HEK293T (cell line): ENCODE measurements at regions not wholly inside any gene's neighbourhood (a gene's known extent, or its start where the extent isn't known, plus 50 kb on each side); places are given as distances from the start of the nearest gene placed in this dataset.

Experiments used
- ARNT ChIP-seq: fragments of 450-650 bp; IDR thresholded peaks from 2 replicates; pipeline ENCODE4 v1.6.1; 2017; ENCODE audit warnings: mild to moderate bottlenecking
- ELF4 ChIP-seq: fragments of 450-650 bp; IDR thresholded peaks from 2 replicates; pipeline ENCODE4 v1.6.1; 2017; ENCODE audit warnings: antibody characterized with exemption
- FOXK2 ChIP-seq: fragments of 450-650 bp; IDR thresholded peaks from 2 replicates; pipeline ENCODE4 v1.6.1; 2016; ENCODE audit warnings: mild to moderate bottlenecking
- FOXM1 ChIP-seq: fragments of 450-650 bp; IDR thresholded peaks from 2 replicates; pipeline ENCODE4 v1.6.1; 2017; ENCODE audit warnings: mild to moderate bottlenecking, borderline replicate concordance
- HDGF ChIP-seq: fragments of 450-650 bp; IDR thresholded peaks from 2 replicates; pipeline ENCODE4 v1.6.1; 2017; ENCODE audit warnings: antibody characterized with exemption, borderline replicate concordance
- LEF1 ChIP-seq: fragments of 450-650 bp; IDR thresholded peaks from 2 replicates; pipeline ENCODE4 v1.6.1; 2017; ENCODE audit warnings: mild to moderate bottlenecking, borderline replicate concordance
- NFRKB ChIP-seq: fragments of 450-650 bp; IDR thresholded peaks from 2 replicates; pipeline ENCODE4 v1.6.1; 2016; ENCODE audit warnings: mild to moderate bottlenecking, moderate library complexity
- SP1 ChIP-seq: fragments of 450-650 bp; IDR thresholded peaks from 2 replicates; pipeline ENCODE4 v1.6.1; 2017
- ZNF384 ChIP-seq: fragments of 450-650 bp; IDR thresholded peaks from 2 replicates; pipeline ENCODE4 v1.6.1; 2016
- TF ChIP-seq, protein P1 (sequence below): fragments of 450-650 bp; IDR thresholded peaks from 2 replicates; pipeline ENCODE4 v1.6.1; 2016

DNA sequence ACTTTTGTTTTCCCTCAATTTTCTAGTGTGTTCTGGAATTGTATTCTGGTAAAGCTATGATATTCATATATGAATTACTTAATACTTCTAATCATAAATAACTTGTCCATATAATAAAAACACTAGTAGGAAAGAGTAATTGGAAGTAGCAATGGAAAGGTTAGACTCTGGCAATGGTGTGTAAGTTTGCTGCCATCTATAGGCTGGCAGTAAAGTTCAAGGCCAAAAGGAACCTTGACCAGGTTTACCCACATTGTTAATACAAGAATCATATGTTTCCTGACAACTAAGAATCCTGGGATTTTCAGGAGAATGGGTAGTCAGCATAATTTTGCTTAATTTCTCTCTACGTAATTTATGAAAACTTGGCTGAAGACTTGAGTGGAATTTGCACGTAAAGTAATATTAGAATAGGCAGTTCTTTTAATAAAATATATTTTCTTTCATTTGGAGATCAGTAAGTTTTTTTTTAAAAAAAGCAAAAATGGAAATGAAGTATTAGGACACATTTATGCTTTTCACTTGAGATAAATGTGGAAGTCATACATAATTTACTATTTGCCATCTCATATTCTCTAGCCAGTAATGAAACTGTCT is 926.7 kb downstream of the GALC start:
- TF ChIP-seq, protein P1, sequence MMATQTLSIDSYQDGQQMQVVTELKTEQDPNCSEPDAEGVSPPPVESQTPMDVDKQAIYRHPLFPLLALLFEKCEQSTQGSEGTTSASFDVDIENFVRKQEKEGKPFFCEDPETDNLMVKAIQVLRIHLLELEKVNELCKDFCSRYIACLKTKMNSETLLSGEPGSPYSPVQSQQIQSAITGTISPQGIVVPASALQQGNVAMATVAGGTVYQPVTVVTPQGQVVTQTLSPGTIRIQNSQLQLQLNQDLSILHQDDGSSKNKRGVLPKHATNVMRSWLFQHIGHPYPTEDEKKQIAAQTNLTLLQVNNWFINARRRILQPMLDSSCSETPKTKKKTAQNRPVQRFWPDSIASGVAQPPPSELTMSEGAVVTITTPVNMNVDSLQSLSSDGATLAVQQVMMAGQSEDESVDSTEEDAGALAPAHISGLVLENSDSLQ = no peak
- TF ChIP-seq HDGF (no peak), SP1 (no peak), ELF4 (no peak), ARNT (no peak), FOXM1 (no peak), NFRKB (no peak), ZNF384 (no peak), LEF1 (no peak), FOXK2 (no peak)
